Large intestine (tissue), 3 donors: ENCODE measurements at regions not wholly inside any gene's neighbourhood (a gene's known extent, or its start where the extent isn't known, plus 50 kb on each side); places are given as distances from the start of the nearest gene placed in this dataset.

Experiments used
- DNase-seq, 2 donors: peaks; one replicate each; pipeline versions ENCODE4 v3.0.0 to v3.0.0-alpha.2; 2013
- H3K27ac ChIP-seq: one replicate; pipeline ENCODE4 v1.5.1; 2013; ENCODE audit warnings: low read length
- H3K27me3 ChIP-seq: 2 replicates; pipeline ENCODE4 v1.6.1; 2013; ENCODE audit warnings: low read length; ENCODE audit not compliant: control insufficient read depth, insufficient read depth
- H3K36me3 ChIP-seq: 2 replicates; pipeline ENCODE4 v1.6.1; 2013; ENCODE audit warnings: low read length; ENCODE audit not compliant: control insufficient read depth, insufficient read depth
- H3K4me1 ChIP-seq: one replicate; pipeline ENCODE4 v1.6.1; 2013; ENCODE audit warnings: low read length; ENCODE audit not compliant: control insufficient read depth, insufficient read depth
- H3K4me3 ChIP-seq: one replicate; pipeline ENCODE4 v1.5.1; 2013; ENCODE audit warnings: low read length
- H3K9me3 ChIP-seq: one replicate; pipeline ENCODE4 v1.6.1; 2013; ENCODE audit warnings: mild to moderate bottlenecking, low read depth, low read length, moderate library complexity; ENCODE audit not compliant: control insufficient read depth
- WGBS: methylation state at CpG from one replicate; pipeline ENCODE4 v1.1.5; 2013; ENCODE audit warnings: low lambda C conversion rate; ENCODE audit not compliant: insufficient coverage; 5-methylcytosine and 5-hydroxymethylcytosine counted together

- DNase-seq, result no peak
- Histone ChIP-seq H3K27me3 (no peaks in the 10 kb centered on the region), H3K4me3 (no peak overlapping the region), H3K9me3 (no peaks in the 10 kb centered on the region), H3K27ac (no peak overlapping the region), H3K36me3 (no peaks in the 10 kb centered on the region), H3K4me1 (no peaks in the 10 kb centered on the region)
- 80% methylated on average over 2 of the region's 4 CpGs for WGBS
Observed at GRCh38 chr13:104979281-104980030, 1556.0 kb downstream of the EFNB2 start.

DNA sequence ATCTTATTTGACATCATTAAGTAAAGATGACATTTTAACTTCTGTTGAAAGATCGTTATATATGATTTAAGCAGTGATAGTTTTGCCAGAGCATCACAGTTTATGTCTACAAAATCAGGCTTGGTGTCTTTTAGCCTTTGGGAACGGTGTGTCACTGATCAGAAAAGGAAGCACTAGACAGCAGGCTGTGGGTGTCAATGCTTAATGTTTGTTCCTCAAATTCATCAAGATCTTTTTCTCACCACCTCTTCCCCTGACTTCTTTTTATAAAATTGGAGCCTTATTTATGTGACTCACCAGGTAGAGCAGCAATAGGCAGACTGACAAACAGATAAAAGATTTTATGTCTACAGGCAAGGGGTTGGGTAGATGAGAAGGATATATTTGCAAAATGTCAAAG, 1558.5 kb downstream of the EFNB2 start:
- H3K27me3 ChIP-seq, result no peaks in the 10 kb centered on the region
- H3K4me1 ChIP-seq, result no peaks in the 10 kb centered on the region
- WGBS, result 20% methylated on average over 1 of the region's 2 CpGs
- H3K36me3 ChIP-seq, result no peaks in the 10 kb centered on the region
- no peak overlapping the region for H3K27ac ChIP-seq
- DNase-seq, result no peak
- no peaks in the 10 kb centered on the region for H3K9me3 ChIP-seq
- no peak overlapping the region for H3K4me3 ChIP-seq

DNA sequence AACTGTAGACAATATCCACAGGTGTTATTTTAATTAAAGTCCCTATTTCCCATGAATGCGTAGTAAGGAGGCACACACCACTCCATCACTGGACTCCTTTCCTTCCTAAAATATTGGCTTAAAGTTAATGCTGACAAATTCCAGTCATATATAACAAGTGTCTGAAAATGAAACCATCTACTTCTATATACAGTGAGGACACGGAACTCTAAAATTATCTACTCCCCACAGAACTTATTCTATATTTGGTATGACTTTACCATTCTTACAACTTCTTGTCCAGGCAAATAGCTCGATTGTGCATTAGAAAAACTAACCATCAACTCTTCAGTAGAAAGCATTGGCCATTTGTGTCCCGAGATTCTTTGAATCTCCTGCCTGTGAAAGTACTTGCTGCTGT, 1560.2 kb downstream of the EFNB2 start:
- DNase-seq, result no peak

DNA sequence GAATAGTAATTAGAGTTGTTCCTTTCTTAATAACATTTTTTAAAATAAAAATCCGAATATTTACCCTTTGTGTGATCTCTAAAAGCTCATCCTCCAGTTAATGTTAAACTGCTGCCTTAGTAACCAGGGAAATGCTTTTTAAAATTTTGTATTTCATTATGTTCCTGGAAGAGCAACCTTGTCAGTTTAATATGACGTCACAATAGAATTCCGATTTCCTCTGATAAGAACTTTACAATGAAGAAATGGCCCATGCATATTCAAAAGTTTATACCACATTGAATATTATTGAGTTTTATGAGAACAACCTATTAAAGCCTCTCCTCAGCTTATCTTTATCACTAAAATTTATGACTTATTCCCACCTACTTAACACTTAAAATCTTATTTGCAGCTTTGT, 1566.6 kb downstream of the EFNB2 start:
- 89% methylated on average over 3 of the region's 3 CpGs for WGBS
- Histone ChIP-seq H3K9me3 (no peaks in the 10 kb centered on the region), H3K27ac (no peak overlapping the region), H3K27me3 (no peaks in the 10 kb centered on the region), H3K36me3 (no peaks in the 10 kb centered on the region), H3K4me1 (no peaks in the 10 kb centered on the region), H3K4me3 (no peak overlapping the region)
- DNase-seq, result no peak

More for the DNA sequence above, 1560.2 kb downstream of the EFNB2 start:
- no peaks in the 10 kb centered on the region for H3K36me3 ChIP-seq
- H3K4me1 ChIP-seq, result no peaks in the 10 kb centered on the region
- H3K27me3 ChIP-seq, result no peaks in the 10 kb centered on the region
- H3K4me3 ChIP-seq, result no peak overlapping the region
- H3K27ac ChIP-seq, result no peak overlapping the region
- WGBS, result 85% methylated on average over 2 of the region's 4 CpGs
- H3K9me3 ChIP-seq, result no peaks in the 10 kb centered on the region

GRCh38 chr13:104967836-104968630, 1567.4 kb downstream of the EFNB2 start:
- Histone ChIP-seq H3K4me3 (no peak overlapping the region), H3K4me1 (no peaks in the 10 kb centered on the region), H3K36me3 (no peaks in the 10 kb centered on the region), H3K27me3 (no peaks in the 10 kb centered on the region), H3K9me3 (no peaks in the 10 kb centered on the region), H3K27ac (no peak overlapping the region)
- DNase-seq, result no peak
- 86% methylated on average over 5 of the region's 9 CpGs for WGBS

GRCh38 chr13:104967376-104967775, 1568.1 kb downstream of the EFNB2 start:
- Histone ChIP-seq H3K4me3 (no peak overlapping the region), H3K9me3 (no peaks in the 10 kb centered on the region), H3K27me3 (no peaks in the 10 kb centered on the region), H3K36me3 (no peaks in the 10 kb centered on the region), H3K4me1 (no peaks in the 10 kb centered on the region), H3K27ac (no peak overlapping the region)
- WGBS, result 50% methylated on average over 2 of the region's 3 CpGs
- no peak for DNase-seq

GRCh38 chr13:104962411-104962810, 1573.1 kb downstream of the EFNB2 start:
- H3K9me3 ChIP-seq, result no peaks in the 10 kb centered on the region

DNA sequence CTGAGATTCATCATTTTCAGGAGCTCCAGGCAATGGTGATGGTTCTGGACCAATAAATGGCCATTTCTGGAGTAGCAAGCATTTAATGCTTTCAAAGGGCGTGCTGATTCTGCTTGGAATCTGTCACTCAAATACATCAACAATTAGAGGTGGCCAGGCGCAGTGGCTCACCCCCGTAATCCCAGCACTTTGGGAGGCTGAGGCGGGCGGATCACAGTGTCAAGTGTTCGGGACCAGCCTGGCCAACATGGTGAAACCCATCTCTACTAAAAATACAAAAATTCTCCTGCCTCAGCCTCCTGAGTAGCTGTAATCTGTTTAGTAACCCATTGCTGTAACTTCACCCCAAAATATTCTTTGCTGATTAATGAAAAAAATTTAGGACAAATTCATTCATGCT, 1574.2 kb downstream of the EFNB2 start:
- H3K4me1 ChIP-seq, result no peaks in the 10 kb centered on the region
- no peak overlapping the region for H3K27ac ChIP-seq
- no peaks in the 10 kb centered on the region for H3K36me3 ChIP-seq
- DNase-seq, result no peak
- no CpG with 5 or more reads among the region's 6 CpGs for WGBS
- no peak overlapping the region for H3K4me3 ChIP-seq
- no peaks in the 10 kb centered on the region for H3K9me3 ChIP-seq
- no peaks in the 10 kb centered on the region for H3K27me3 ChIP-seq

More at GRCh38 chr13:104962411-104962810, 1573.1 kb downstream of the EFNB2 start:
- 80% methylated on average over 1 of the region's 3 CpGs for WGBS
- no peak for DNase-seq
- Histone ChIP-seq H3K4me1 (no peaks in the 10 kb centered on the region), H3K4me3 (no peak overlapping the region), H3K27me3 (no peaks in the 10 kb centered on the region), H3K36me3 (no peaks in the 10 kb centered on the region), H3K27ac (no peak overlapping the region)

DNA sequence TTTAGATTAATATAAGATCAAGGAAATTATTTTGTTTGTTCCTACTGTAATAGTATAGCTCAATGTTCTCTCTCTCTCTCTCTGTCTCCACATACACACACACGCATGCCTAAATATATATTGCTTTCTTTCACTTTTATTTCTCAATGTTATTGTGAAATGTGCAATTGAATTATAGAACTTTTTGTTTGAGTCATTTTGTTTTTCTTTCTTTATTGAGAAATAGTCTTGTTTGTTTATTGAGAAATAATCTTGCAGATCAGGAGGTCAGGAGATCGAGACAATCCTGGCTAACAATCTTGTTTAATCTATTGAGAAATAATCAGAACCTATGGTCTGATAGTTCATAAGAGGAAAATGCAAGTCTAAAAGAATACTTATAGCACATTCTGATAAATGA, 1581.3 kb downstream of the EFNB2 start:
- no peaks in the 10 kb centered on the region for H3K4me1 ChIP-seq
- DNase-seq, result no peak

DNA sequence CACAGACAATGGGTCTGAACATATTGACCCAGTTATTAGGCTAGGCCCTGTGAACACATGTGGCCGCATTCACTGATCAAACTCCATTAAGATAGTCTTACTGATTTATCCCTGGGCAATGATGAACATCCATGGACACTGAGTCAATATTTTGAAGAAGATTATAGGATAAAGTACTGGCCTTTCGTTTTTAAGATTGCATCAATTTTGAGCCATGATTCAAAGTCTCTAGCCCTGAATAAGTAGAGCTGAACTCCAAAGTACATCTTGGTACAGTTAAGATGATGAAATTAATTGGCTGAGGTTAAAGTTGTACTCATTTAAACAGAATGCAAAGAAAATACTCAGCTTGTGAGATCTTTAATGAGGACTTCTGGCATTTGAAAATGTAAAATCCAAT, 1581.9 kb downstream of the EFNB2 start:
- Histone ChIP-seq H3K4me3 (no peak overlapping the region), H3K4me1 (no peaks in the 10 kb centered on the region), H3K27ac (no peak overlapping the region), H3K9me3 (no peaks in the 10 kb centered on the region), H3K36me3 (no peaks in the 10 kb centered on the region), H3K27me3 (no peaks in the 10 kb centered on the region)
- 25% methylated on average over 1 of the region's 2 CpGs for WGBS
- DNase-seq, result no peak

More for the DNA sequence above, 1581.3 kb downstream of the EFNB2 start:
- no peak overlapping the region for H3K4me3 ChIP-seq
- H3K27me3 ChIP-seq, result no peaks in the 10 kb centered on the region
- no peaks in the 10 kb centered on the region for H3K9me3 ChIP-seq
- 78% methylated on average over 1 of the region's 2 CpGs for WGBS
- no peak overlapping the region for H3K27ac ChIP-seq
- no peaks in the 10 kb centered on the region for H3K36me3 ChIP-seq
